ENCODE measurements at regions not wholly inside any gene's neighbourhood (a gene's known extent, or its start where the extent isn't known, plus 50 kb on each side); places are given as distances from the start of the nearest gene placed in this dataset.
"Not testable (repeated sequence)": the region's sequence is repeated elsewhere in the genome, so short reads cannot be mapped to it uniquely, and the experiment has no call there.

GRCh38 chr2:180618570-180618969, 361.8 kb upstream of the UBE2E3 start:
- FAIRE-seq (no peak), DNase-seq (ENCODE audit: insufficient read length) (no peak)
- TF ChIP-seq POLR2AphosphoS5 (IDR thresholded peaks at IDR 0.05; ENCODE audit: low read depth, low read length) (no peak), POLR2A (IDR thresholded peaks at IDR 0.05; ENCODE audit: low read depth, low read length) (no peak), TAF1 (IDR thresholded peaks at IDR 0.05; ENCODE audit: borderline replicate concordance, low read depth, low read length) (no peak)

GRCh38 chr2:180614776-180615175, 365.6 kb upstream of the UBE2E3 start:
- TF ChIP-seq POLR2AphosphoS5 (IDR thresholded peaks at IDR 0.05; ENCODE audit: low read depth, low read length) (no peak), TAF1 (IDR thresholded peaks at IDR 0.05; ENCODE audit: borderline replicate concordance, low read depth, low read length) (no peak), POLR2A (IDR thresholded peaks at IDR 0.05; ENCODE audit: low read depth, low read length) (no peak)
- DNase-seq (ENCODE audit: insufficient read length), result no peak
- FAIRE-seq, result no peak

GRCh38 chr2:180609626-180610340, 370.6 kb upstream of the UBE2E3 start:
- DNase-seq (ENCODE audit: insufficient read length) (no peak), FAIRE-seq (no peak)
- TF ChIP-seq POLR2A (IDR thresholded peaks at IDR 0.05; ENCODE audit: low read depth, low read length), result no peak
- no peak for TF ChIP-seq TAF1 (IDR thresholded peaks at IDR 0.05; ENCODE audit: borderline replicate concordance, low read depth, low read length)
- TF ChIP-seq POLR2AphosphoS5 (IDR thresholded peaks at IDR 0.05; ENCODE audit: low read depth, low read length), result no peak

- TF ChIP-seq POLR2A (IDR thresholded peaks at IDR 0.05; ENCODE audit: low read depth, low read length), result no peak
- no peak for TF ChIP-seq POLR2AphosphoS5 (IDR thresholded peaks at IDR 0.05; ENCODE audit: low read depth, low read length)
- no peak for TF ChIP-seq TAF1 (IDR thresholded peaks at IDR 0.05; ENCODE audit: borderline replicate concordance, low read depth, low read length)
- FAIRE-seq (no peak), DNase-seq (ENCODE audit: insufficient read length) (no peak)
Observed at GRCh38 chr2:180607514-180608049, 372.8 kb upstream of the UBE2E3 start.

- no peak for TF ChIP-seq POLR2A (IDR thresholded peaks at IDR 0.05; ENCODE audit: low read depth, low read length)
- FAIRE-seq (no peak), DNase-seq (ENCODE audit: insufficient read length) (no peak)
Observed at GRCh38 chr2:180604077-180604476, 376.3 kb upstream of the UBE2E3 start.

GRCh38 chr2:180601016-180601415, 379.4 kb upstream of the UBE2E3 start:
- TF ChIP-seq POLR2A (IDR thresholded peaks at IDR 0.05; ENCODE audit: low read depth, low read length) (no peak), POLR2AphosphoS5 (IDR thresholded peaks at IDR 0.05; ENCODE audit: low read depth, low read length) (no peak), TAF1 (IDR thresholded peaks at IDR 0.05; ENCODE audit: borderline replicate concordance, low read depth, low read length) (no peak)
- no peak for FAIRE-seq
- no peak for DNase-seq (ENCODE audit: insufficient read length)

- FAIRE-seq (no peak), DNase-seq (ENCODE audit: insufficient read length) (no peak)
- TF ChIP-seq TAF1 (IDR thresholded peaks at IDR 0.05; ENCODE audit: borderline replicate concordance, low read depth, low read length) (no peak), POLR2AphosphoS5 (IDR thresholded peaks at IDR 0.05; ENCODE audit: low read depth, low read length) (no peak), POLR2A (IDR thresholded peaks at IDR 0.05; ENCODE audit: low read depth, low read length) (no peak)
Observed at GRCh38 chr2:180599804-180600203, 380.6 kb upstream of the UBE2E3 start.

- no peak for TF ChIP-seq POLR2A (IDR thresholded peaks at IDR 0.05; ENCODE audit: low read depth, low read length)
- TF ChIP-seq POLR2AphosphoS5 (IDR thresholded peaks at IDR 0.05; ENCODE audit: low read depth, low read length), result no peak
- TF ChIP-seq TAF1 (IDR thresholded peaks at IDR 0.05; ENCODE audit: borderline replicate concordance, low read depth, low read length), result no peak
- DNase-seq (ENCODE audit: insufficient read length), result no peak
- FAIRE-seq, result no peak
Observed at GRCh38 chr2:180597179-180597578, 383.2 kb upstream of the UBE2E3 start.

- TF ChIP-seq POLR2AphosphoS5 (IDR thresholded peaks at IDR 0.05; ENCODE audit: low read depth, low read length), result no peak
- TF ChIP-seq POLR2A (IDR thresholded peaks at IDR 0.05; ENCODE audit: low read depth, low read length), result no peak
- TF ChIP-seq TAF1 (IDR thresholded peaks at IDR 0.05; ENCODE audit: borderline replicate concordance, low read depth, low read length), result no peak
- FAIRE-seq, result no peak
Observed at GRCh38 chr2:180596453-180596852, 384.0 kb upstream of the UBE2E3 start.

GRCh38 chr2:180591947-180592346, 388.5 kb upstream of the UBE2E3 start:
- no peak for DNase-seq (ENCODE audit: insufficient read length)
- no peak for FAIRE-seq
- TF ChIP-seq POLR2AphosphoS5 (IDR thresholded peaks at IDR 0.05; ENCODE audit: low read depth, low read length) (no peak), TAF1 (IDR thresholded peaks at IDR 0.05; ENCODE audit: borderline replicate concordance, low read depth, low read length) (no peak), POLR2A (IDR thresholded peaks at IDR 0.05; ENCODE audit: low read depth, low read length) (no peak)

More at GRCh38 chr2:180596453-180596852, 384.0 kb upstream of the UBE2E3 start:
- no peak for DNase-seq (ENCODE audit: insufficient read length)

GRCh38 chr2:180591093-180591781, 389.2 kb upstream of the UBE2E3 start:
- not testable (repeated sequence) for DNase-seq (ENCODE audit: insufficient read length)

More at GRCh38 chr2:180591093-180591781, 389.2 kb upstream of the UBE2E3 start:
- FAIRE-seq, result not testable (repeated sequence)
